ENCODE measurements at regions not wholly inside any gene's neighbourhood (a gene's known extent, or its start where the extent isn't known, plus 50 kb on each side); places are given as distances from the start of the nearest gene placed in this dataset.
"Not testable (repeated sequence)": the region's sequence is repeated elsewhere in the genome, so short reads cannot be mapped to it uniquely, and the experiment has no call there.

DNA sequence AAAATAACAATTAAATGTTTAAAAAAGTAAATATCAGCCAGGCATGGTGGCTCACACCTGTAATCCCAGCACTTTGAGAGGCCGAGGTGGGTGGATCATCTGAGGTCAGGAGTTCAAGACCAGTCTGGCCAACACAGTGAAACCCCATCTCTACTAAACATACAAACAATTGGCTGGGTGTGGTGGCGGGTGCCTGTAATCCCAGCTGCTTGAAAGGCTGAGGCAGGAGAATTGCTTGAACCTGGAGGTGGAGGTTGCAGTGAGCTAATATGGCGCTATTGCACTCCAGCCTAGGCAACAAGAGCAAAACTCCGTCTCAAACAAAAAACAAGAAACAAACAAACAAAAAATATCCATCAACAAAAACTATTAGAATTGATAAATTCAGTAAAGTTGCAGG is 77.5 kb downstream of the SNX5 start:
- not testable (repeated sequence) for DNase-seq

DNA sequence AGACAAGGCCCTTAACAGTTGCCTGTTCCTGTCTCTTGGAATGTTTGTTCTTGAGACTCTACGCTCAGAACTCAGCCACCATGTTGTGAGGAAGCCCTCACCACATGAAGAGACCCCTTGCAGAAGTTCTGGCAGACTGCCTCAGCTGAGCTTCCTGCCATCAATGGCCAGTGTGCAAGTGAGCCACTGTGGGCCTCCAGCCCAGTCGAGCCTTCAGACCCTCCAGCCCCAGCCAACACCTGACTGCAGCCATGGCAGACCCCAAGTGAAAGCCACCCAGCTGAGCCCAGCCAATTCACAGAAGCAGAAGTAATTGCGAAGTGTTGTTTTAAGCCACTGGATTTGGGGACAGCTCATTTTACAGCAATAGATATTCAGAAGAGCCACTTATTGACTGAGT is 78.3 kb downstream of the SNX5 start:
- DNase-seq, result no peak

DNA sequence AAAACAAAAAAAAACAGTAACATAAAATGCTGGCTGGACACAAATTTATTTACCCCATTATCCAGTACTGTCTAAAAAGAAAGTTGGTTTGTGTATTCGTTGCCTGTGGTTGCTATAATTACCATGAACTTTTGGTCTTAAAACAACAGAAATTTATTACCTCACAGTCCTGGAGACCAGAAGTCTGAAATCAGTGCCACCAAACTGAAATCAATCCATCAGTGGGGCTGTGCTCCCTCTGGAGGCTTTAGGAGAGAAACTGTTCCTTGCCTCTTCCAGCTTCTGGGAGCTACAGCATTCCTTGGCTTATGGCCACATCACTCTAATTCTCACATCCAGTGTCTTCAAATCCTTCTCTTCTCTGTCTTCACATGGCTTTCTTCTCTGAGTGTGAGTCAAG is 79.4 kb downstream of the SNX5 start:
- no peak for DNase-seq

DNA sequence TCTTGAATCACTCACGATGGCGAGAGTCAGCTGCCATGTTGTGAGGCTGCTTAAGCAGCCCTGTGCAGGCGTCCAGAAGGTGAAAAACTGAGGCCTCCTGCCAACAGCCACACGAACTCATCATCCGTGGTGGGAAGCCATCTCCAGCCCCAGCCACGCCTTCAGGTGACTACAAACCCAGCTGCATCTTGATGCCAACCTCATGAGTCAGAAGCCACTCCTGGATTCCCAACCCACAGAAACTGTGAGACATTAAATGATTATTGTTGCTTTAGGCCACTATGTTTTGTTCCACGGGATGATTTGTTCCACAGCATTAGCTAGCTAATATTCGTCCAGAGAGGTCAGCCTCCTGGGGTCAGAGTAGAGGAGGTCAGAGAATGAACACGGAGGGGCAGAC is 80.5 kb downstream of the SNX5 start:
- no peak for DNase-seq

- no peak for DNase-seq
These were observed 81.1 kb downstream of the SNX5 start for GRCh38 chr20:17887331-17888030.

DNA sequence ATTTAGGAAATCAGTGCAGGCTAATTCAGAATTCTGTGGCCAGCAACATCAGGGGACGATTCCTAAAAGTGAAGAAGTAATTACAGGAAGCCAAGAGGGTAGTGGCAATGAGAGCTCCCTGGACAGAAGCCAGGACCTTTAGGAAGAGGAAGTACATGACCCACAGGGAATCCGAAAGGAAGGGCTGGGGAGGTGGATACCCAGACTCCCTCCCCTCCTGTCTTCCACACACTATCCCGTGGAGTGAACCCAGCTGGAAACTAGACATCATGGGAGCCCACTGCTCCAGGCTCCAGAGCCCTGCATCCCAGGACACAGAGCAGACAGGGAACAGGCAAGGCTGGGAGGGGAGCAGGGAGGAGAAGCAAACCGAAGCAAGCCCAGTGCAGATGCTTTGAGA is 83.0 kb downstream of the SNX5 start:
- no peak for DNase-seq

GRCh38 chr20:17885076-17885475 is 83.5 kb downstream of the SNX5 start:
- no peak for DNase-seq

DNA sequence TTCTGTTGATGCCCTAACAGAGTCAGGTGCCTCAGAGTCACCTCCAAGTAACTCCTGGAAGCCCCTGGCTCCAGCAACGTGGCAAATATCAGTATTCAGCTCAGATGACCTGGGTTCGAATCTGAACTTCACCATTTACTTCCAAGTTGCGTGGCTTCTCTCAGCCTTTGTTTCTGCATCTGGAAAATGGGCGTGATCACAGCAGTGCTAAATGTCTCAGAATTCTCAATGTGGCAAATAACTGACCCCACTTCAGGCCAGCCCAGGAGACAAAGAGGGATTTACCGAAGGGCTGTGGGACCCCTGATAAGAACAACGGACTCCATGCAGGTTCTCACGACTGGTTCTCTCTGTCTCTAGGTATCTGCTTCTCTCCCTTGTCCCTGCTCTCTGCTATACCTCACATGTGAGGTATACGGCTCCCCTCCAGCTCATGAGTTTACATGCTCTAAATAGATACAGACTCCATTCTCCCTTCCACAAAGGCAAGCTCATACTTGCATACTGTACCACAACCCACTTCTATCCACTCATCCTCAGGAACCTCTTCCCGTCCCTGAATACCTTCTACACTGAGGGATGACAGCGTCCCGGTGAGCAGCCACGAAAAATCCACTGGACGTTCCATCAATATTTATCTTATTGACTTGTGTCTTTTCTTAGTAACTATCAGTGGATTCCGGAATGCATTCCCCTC is 84.1 kb downstream of the SNX5 start:
- DNase-seq, result no peak

- DNase-seq, result no peak
These were observed 84.8 kb downstream of the SNX5 start for GRCh38 chr20:17883592-17884306.

DNA sequence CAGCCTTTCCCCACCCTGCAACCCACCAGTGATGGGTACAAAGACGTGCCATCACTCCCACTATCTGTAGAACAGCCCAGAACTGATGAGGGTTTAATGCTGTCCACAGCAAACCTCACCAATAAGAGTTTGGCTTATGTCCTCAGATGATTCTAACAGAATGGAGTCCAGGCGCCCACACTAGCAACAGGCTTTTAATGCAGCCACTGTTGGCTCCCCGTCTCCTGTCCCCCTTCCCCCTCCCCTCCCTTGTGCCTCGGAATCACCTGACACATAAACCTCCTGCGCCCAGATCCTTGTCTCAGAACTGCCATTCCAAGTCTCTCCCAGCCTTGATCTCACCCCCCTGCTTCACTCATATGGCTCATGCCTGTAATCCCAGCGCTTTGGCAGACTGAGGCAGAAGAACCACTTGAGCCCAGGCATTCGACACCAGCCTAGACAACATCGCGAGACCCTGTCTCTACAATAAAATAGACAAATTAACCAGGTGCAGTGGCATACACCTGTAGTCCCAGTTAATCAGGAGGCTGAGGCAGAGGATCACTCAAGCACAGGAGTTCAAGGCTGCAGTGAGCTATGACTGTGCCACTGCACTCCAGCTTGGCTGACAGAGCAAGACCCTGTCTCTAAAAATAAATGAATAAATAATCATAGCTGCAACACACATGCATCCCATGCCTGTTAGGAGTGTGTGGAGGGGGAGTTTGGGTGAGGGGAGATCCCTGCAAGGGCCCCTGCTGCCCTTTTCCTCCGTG is 85.6 kb downstream of the SNX5 start:
- no peak for DNase-seq

- DNase-seq, result no peak
These were observed 86.3 kb downstream of the SNX5 start for GRCh38 chr20:17882065-17882833.

- no peak for DNase-seq
These were observed 86.9 kb downstream of the SNX5 start for GRCh38 chr20:17881741-17882064.

- DNase-seq, result no peak
These were observed 89.5 kb downstream of the SNX5 start for GRCh38 chr20:17878912-17879602.

DNA sequence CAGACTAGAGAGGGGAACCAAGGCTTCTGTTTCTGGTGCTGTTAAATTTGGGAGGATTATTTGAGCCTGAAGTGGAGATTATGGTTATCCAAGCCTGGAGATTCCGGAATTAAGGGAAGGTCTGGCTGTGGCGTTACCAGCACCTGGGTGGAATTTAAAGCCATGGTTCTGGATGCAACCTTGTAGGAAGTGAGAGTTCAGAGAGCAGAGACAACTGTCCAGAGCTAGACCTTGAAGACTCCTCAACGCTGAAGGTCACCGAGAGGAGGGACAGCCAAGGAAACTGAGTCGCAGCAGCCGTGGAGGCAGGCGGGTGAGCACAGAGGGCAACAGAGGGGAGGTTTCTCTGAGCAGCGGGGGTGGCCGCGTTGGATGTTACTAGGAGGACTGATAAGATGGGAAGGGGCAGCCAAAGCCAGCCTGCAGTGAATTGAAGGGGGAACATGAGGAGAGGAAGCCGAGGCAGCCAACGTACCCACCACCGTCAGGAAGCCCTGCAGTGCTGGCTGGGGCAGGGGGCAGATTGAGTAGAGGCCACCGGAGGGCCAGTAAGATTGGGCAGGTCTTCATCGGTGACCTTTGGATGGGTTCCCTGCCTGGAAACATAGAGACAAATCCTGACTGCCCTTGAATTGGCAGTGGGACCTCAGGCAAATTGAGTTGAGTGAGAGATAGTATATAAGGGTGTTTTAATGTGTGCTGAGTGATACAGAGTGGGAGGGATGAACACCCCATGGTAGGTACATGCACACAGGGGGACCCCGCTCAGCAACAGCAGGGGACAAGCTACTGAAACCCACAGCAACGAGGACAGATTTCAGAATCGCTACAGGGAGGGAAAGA is 90.3 kb downstream of the SNX5 start:
- DNase-seq, result no peak

DNA sequence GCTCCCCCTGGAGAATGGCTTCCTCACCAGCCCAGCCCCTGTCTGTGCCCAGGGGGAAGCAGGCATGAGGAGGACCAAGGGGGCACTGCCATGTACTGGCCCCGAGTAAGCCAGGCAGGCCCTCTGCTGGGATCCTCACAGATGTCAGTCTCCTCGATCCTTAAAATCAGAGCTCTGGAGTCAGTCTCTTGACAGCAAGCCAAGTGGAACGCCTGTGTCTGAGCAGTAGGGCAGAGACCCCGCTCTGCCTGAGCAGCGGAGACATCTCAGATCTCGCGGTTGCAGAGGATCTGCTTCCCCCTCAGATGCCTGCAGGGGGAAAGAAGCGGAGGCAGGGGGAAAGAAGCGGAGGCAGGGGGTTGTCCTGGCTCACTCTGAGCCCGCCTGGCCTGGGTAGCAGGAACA is 92.6 kb downstream of the SNX5 start:
- DNase-seq, result peak; percentile 51

GRCh38 chr20:17875106-17875980 is 93.3 kb downstream of the SNX5 start:
- DNase-seq, result peak; percentile 61

- DNase-seq, result no peak
These were observed 94.1 kb downstream of the SNX5 start for GRCh38 chr20:17874271-17875105.

DNA sequence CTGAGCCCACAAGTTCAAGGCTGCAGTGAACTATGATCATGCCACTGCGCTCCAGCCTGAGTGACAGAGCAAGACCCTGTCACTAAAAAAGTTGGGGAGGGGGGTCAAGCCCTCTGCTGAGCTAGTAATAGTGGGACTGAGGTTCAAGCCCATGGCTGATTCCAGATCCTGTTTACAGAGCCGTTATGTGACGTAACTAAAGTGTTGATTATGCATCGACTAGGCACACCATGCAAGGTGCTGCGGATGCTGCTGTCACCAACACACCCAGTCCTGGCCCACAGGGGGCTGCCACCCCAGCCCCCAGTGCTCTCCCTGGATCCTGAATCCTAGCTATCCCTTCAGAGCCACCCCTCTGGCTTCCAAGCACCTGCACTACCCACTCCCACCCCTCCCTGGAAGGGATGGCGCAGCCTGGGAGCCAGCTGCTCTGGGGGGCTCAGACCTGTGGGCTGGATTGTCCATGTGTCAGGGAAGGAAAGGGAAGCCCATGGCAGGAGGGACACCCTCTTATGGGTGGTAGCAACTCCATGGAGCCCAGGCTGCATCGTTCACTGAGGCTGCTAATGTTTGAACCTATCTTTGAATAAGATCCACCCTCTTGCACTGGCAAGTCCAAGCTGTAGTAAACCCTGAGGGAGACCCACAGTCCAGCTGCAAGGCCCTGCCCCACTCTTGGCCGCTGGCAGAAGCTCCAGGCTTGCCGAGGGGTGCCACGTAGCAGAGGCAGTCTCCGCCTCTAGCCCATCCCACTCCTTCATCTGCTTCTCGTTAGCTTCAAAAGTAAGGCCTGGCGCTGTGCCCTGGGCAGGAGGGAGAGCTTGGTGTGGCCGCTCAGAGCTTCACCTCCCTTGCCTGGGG is 95.0 kb downstream of the SNX5 start:
- peak; percentile 98 for DNase-seq
